IMR-90 (cell line): ENCODE measurements at regions not wholly inside any gene's neighbourhood (a gene's known extent, or its start where the extent isn't known, plus 50 kb on each side); places are given as distances from the start of the nearest gene placed in this dataset.

Experiments used
- ATAC-seq: fragments of 200-7000 bp; cut with Tn5 transposase; 2 replicates; pipeline ENCODE4 v1.9.1; 2020; ENCODE audit warnings: low read depth, mild to moderate bottlenecking, moderate library complexity
- BruUV-seq: library from RNA; stranded (reverse); fragments of 400-500 nt; replicated peaks from 2 replicates; lab custom pipeline; 2021; lab: Mats Ljungman, UMichigan
- CTCF ChIA-PET: fragments of 300-600 bp; formaldehyde crosslinking; extraction: SDS; loops from one replicate; lab custom pipeline; 2021; ENCODE audit warnings: antibody characterized with exemption; lab: Yijun Ruan, JAX
- POLR2A ChIA-PET: fragments of 300-600 bp; sonication (Branson Sonifier 250); formaldehyde crosslinking; loops from one replicate; lab custom pipeline; 2022; ENCODE audit warnings: antibody characterized with exemption; ENCODE audit not compliant: unreplicated experiment; lab: Charles Lee
- DNase-seq: peaks from one replicate; pipeline ENCODE4 v3.0.0; 2013
- H2AFZ ChIP-seq: replicated peaks from 2 replicates; pipeline ENCODE3; 2013; ENCODE audit warnings: low read length, mild to moderate bottlenecking; ENCODE audit not compliant: poor library complexity
- H2AK5ac ChIP-seq: 2 replicates; pipeline ENCODE4 v1.6.1; 2013; ENCODE audit warnings: low read depth, low read length, inconsistent platforms
- H2AK9ac ChIP-seq: replicated peaks from 2 replicates; pipeline ENCODE3; 2013; ENCODE audit warnings: mild to moderate bottlenecking, low read depth, low read length, moderate library complexity; ENCODE audit not compliant: poor library complexity
- H2BK120ac ChIP-seq: 2 replicates; pipeline ENCODE4 v1.6.1; 2013; ENCODE audit warnings: low read depth, low read length, inconsistent platforms
- H2BK15ac ChIP-seq: 3 replicates; pipeline ENCODE4 v1.6.1; 2013; ENCODE audit warnings: low read depth, low read length, inconsistent platforms
- H2BK20ac ChIP-seq: 2 replicates; pipeline ENCODE4 v1.6.1; 2013; ENCODE audit warnings: low read depth, mild to moderate bottlenecking, inconsistent platforms, low read length, moderate library complexity
- H2BK5ac ChIP-seq: 2 replicates; pipeline ENCODE4 v1.6.1; 2013; ENCODE audit warnings: mild to moderate bottlenecking, low read depth, low read length, inconsistent platforms; ENCODE audit not compliant: poor library complexity, severe bottlenecking
- H3K14ac ChIP-seq: replicated peaks from 2 replicates; pipeline ENCODE4 v1.6.1; 2013; ENCODE audit warnings: low read depth, low read length, inconsistent platforms
- H3K18ac ChIP-seq: 2 replicates; pipeline ENCODE4 v1.6.1; 2013; ENCODE audit warnings: low read depth, low read length, control low read depth
- H3K23ac ChIP-seq: 2 replicates; pipeline ENCODE4 v1.6.1; 2013; ENCODE audit warnings: low read depth, low read length, inconsistent platforms
- H3K27ac ChIP-seq: 2 replicates; pipeline ENCODE4 v1.5.1; 2013; ENCODE audit warnings: mild to moderate bottlenecking, control low read depth, low read length; ENCODE audit not compliant: insufficient read depth
- H3K27me3 ChIP-seq: 2 replicates; pipeline ENCODE4 v1.6.1; 2013; ENCODE audit warnings: low read length; ENCODE audit not compliant: control insufficient read depth, insufficient read depth
- H3K36me3 ChIP-seq: 2 replicates; pipeline ENCODE4 v1.6.1; 2013; ENCODE audit warnings: low read length, mixed read lengths; ENCODE audit not compliant: control insufficient read depth, insufficient read depth
- H3K4ac ChIP-seq: 2 replicates; pipeline ENCODE4 v1.6.1; 2013; ENCODE audit warnings: low read depth, low read length, inconsistent platforms
- H3K4me1 ChIP-seq: 2 replicates; pipeline ENCODE4 v1.6.1; 2013; ENCODE audit warnings: low read length, mixed read lengths; ENCODE audit not compliant: control insufficient read depth, insufficient read depth
- H3K4me2 ChIP-seq: 2 replicates; pipeline ENCODE4 v1.6.1; 2013; ENCODE audit warnings: low read depth, mild to moderate bottlenecking, control low read depth, low read length, moderate library complexity
- H3K4me3 ChIP-seq: 2 replicates; pipeline ENCODE4 v1.5.1; 2013; ENCODE audit warnings: low read depth, mild to moderate bottlenecking, control low read depth, low read length, moderate library complexity; ENCODE audit not compliant: insufficient read depth
- H3K56ac ChIP-seq: 2 replicates; pipeline ENCODE4 v1.6.1; 2013; ENCODE audit warnings: low read length, inconsistent platforms; ENCODE audit not compliant: insufficient read depth; ENCODE audit errors: extremely low read depth
- H3K79me1 ChIP-seq, 2 experiments: 2 replicates each; pipeline ENCODE4 v1.6.1; 2013; ENCODE audit warnings: low read length in 2 of 2, inconsistent platforms in 1 of 2, low read depth in 1 of 2
- H3K9ac ChIP-seq: 2 replicates; pipeline ENCODE4 v1.6.1; 2013; ENCODE audit warnings: low read depth, low read length, control low read depth
- H3K9me1 ChIP-seq: 2 replicates; pipeline ENCODE4 v1.6.1; 2013; ENCODE audit warnings: low read length, inconsistent platforms; ENCODE audit not compliant: insufficient read depth
- H3K9me3 ChIP-seq: 2 replicates; pipeline ENCODE4 v1.6.1; 2013; ENCODE audit warnings: low read length; ENCODE audit not compliant: control insufficient read depth, insufficient read depth
- H4K20me1 ChIP-seq: 2 replicates; pipeline ENCODE4 v1.6.1; 2013; ENCODE audit warnings: low read length, inconsistent platforms; ENCODE audit not compliant: insufficient read depth
- H4K5ac ChIP-seq: 2 replicates; pipeline ENCODE4 v1.6.1; 2013; ENCODE audit warnings: mild to moderate bottlenecking, low read depth, low read length, control low read depth
- H4K8ac ChIP-seq, 2 experiments: 2 replicates each; pipeline ENCODE4 v1.6.1; 2013; ENCODE audit warnings: low read depth in 2 of 2, low read length in 2 of 2, control low read depth in 1 of 2, inconsistent platforms in 1 of 2
- H4K91ac ChIP-seq: 2 replicates; pipeline ENCODE4 v1.6.1; 2013; ENCODE audit warnings: low read depth, low read length, inconsistent platforms; ENCODE audit not compliant: insufficient read depth
- BHLHE40 ChIP-seq: fragments of 150-350 bp; IDR thresholded peaks from 2 replicates; pipeline ENCODE4 v1.6.1; 2016; ENCODE audit warnings: mild to moderate bottlenecking, low read depth, low read length
- CEBPB ChIP-seq: IDR thresholded peaks from 2 replicates; pipeline ENCODE4 v1.6.1; 2012; ENCODE audit warnings: low read depth, low read length, improper control_type of control experiment
- CHD1 ChIP-seq: IDR thresholded peaks from 2 replicates; pipeline ENCODE4 v1.6.1; 2012; ENCODE audit warnings: low read depth, low read length, improper control_type of control experiment
- CTCF ChIP-seq: conservative IDR thresholded peaks from 2 replicates; pipeline ENCODE4 v1.5.1; 2012; ENCODE audit warnings: mild to moderate bottlenecking, low read depth, low read length, improper control_type of control experiment
- ELK1 ChIP-seq: fragments of 150-350 bp; IDR thresholded peaks from 2 replicates; pipeline ENCODE4 v1.6.1; 2016; ENCODE audit warnings: low read depth, mild to moderate bottlenecking, low read length, moderate library complexity, borderline replicate concordance
- FOS ChIP-seq: fragments of 150-350 bp; IDR thresholded peaks from 2 replicates; pipeline ENCODE4 v1.6.1; 2016; ENCODE audit warnings: low read depth, low read length
- MAFK ChIP-seq: IDR thresholded peaks from 2 replicates; pipeline ENCODE4 v1.6.1; 2012; ENCODE audit warnings: low read depth, low read length, improper control_type of control experiment
- MAZ ChIP-seq: IDR thresholded peaks from 2 replicates; pipeline ENCODE4 v1.6.1; 2012; ENCODE audit warnings: low read depth, mild to moderate bottlenecking, low read length, improper control_type of control experiment, moderate library complexity, borderline replicate concordance
- MXI1 ChIP-seq: IDR thresholded peaks from 2 replicates; pipeline ENCODE4 v1.6.1; 2012; ENCODE audit warnings: low read depth, mild to moderate bottlenecking, low read length, moderate library complexity, borderline replicate concordance
- NFE2L2 ChIP-seq: fragments of 150-350 bp; IDR thresholded peaks from 2 replicates; pipeline ENCODE4 v1.6.1; 2016; ENCODE audit warnings: low read depth, mild to moderate bottlenecking, low read length
- POLR2A ChIP-seq: IDR thresholded peaks from 2 replicates; pipeline ENCODE4 v1.6.1; 2012; ENCODE audit warnings: mild to moderate bottlenecking, low read depth, low read length
- RAD21 ChIP-seq: IDR thresholded peaks from 2 replicates; pipeline ENCODE4 v1.6.1; 2012; ENCODE audit warnings: low read length, improper control_type of control experiment
- RCOR1 ChIP-seq: IDR thresholded peaks from 2 replicates; pipeline ENCODE4 v1.6.1; 2012; ENCODE audit warnings: mild to moderate bottlenecking, low read length, improper control_type of control experiment; ENCODE audit not compliant: insufficient replicate concordance
- RFX5 ChIP-seq: IDR thresholded peaks from 2 replicates; pipeline ENCODE4 v1.8.0; 2012; ENCODE audit warnings: low read depth, mild to moderate bottlenecking, low read length, moderate library complexity
- SMC3 ChIP-seq: fragments of 150-350 bp; IDR thresholded peaks from 2 replicates; pipeline ENCODE4 v1.6.1; 2016; ENCODE audit warnings: low read depth, mild to moderate bottlenecking, antibody characterized with exemption, low read length, moderate library complexity
- USF2 ChIP-seq: fragments of 150-350 bp; IDR thresholded peaks from 2 replicates; pipeline ENCODE4 v1.6.1; 2017; ENCODE audit warnings: mild to moderate bottlenecking, antibody characterized with exemption, low read length, low read depth
- WGBS, 2 experiments: methylation state at CpG; one replicate each; pipeline versions ENCODE4 v1.1.5 to v1.1.7; 2013; ENCODE audit warnings: missing lambda C conversion rate in 2 of 2; ENCODE audit not compliant: insufficient read length in 1 of 2; ENCODE audit errors: extremely low coverage in 2 of 2; 5-methylcytosine and 5-hydroxymethylcytosine counted together
- dilution Hi-C: fragments of 300-500 bp; cut with HindIII; formaldehyde crosslinking; loops from one replicate; pipeline ENCODE4 v1.14.3; 2018; ENCODE audit warnings: low sequenced_read_pairs; ENCODE audit not compliant: unreplicated experiment
- in situ Hi-C: fragments of 300-500 bp; cut with MboI; formaldehyde crosslinking; loops from 3 replicates; pipeline ENCODE4 v1.14.3; 2019; ENCODE audit warnings: low sequenced_read_pairs, inconsistent platforms, mixed read lengths
- intact Hi-C: fragments of 100-400 bp; cut with micrococcal nuclease; formaldehyde crosslinking; loops from 2 replicates; pipeline ENCODE4 v1.10.0; 2022

GRCh38 chr11:114812733-114813132 lies 134.4 kb downstream of the NXPE2 start:
- Histone ChIP-seq H3K4me1 (no peaks in the 10 kb centered on the region), H3K23ac (no peak overlapping the region), H3K4ac (no peak overlapping the region), H2BK5ac (no peak overlapping the region), H3K4me3 (no peak overlapping the region), H3K56ac (no peak overlapping the region), H3K79me1 (no peaks in the 10 kb centered on the region), H2AFZ (no peak overlapping the region), H2BK20ac (no peak overlapping the region), H4K8ac (no peak overlapping the region), H3K14ac (no peak overlapping the region), H4K91ac (no peak overlapping the region), H2AK5ac (no peak overlapping the region), H3K27me3 (no peaks in the 10 kb centered on the region), H4K5ac (no peak overlapping the region), H3K36me3 (no peaks in the 10 kb centered on the region), H2BK120ac (no peak overlapping the region), H3K4me2 (no peak overlapping the region), H2BK15ac (no peak overlapping the region), H2AK9ac (no peak overlapping the region), H3K9me1 (no peaks in the 10 kb centered on the region), H3K18ac (no peak overlapping the region), H3K9me3 (no peaks in the 10 kb centered on the region; the same call in 1 of the 2 replicates), H3K9ac (no peak overlapping the region), H4K20me1 (no peaks in the 10 kb centered on the region), H3K27ac (no peak overlapping the region)
- BruUV-seq: no TSS peak
- intact Hi-C loops (no loop called here), in situ Hi-C loops (no loop called here), dilution Hi-C loops (no loop called here)
- TF ChIP-seq BHLHE40: no peak
- TF ChIP-seq MAFK: no peak
- TF ChIP-seq RCOR1: no peak
- TF ChIP-seq USF2: no peak
- no peak for TF ChIP-seq RAD21
- TF ChIP-seq CEBPB: no peak
- no peak for TF ChIP-seq MAZ
- TF ChIP-seq MXI1: no peak
- no peak for TF ChIP-seq CTCF
- TF ChIP-seq POLR2A: no peak
- no peak for TF ChIP-seq ELK1
- TF ChIP-seq CHD1: no peak
- TF ChIP-seq SMC3: no peak
- TF ChIP-seq RFX5: no peak
- TF ChIP-seq FOS: no peak
- TF ChIP-seq NFE2L2: no peak
- WGBS, 2 experiments: 30% methylated on average over 3 of the region's 3 CpGs; no CpG with 5 or more reads in 1 of the 2 experiments
- DNase-seq (no peak), ATAC-seq (no peak)
- POLR2A ChIA-PET: no interaction called here
- CTCF ChIA-PET: no interaction called here
